Fibroblast of lung (primary cell): ENCODE measurements at regions not wholly inside any gene's neighbourhood (a gene's known extent, or its start where the extent isn't known, plus 50 kb on each side); places are given as distances from the start of the nearest gene placed in this dataset.

Experiments
- DNase-seq, 2 donors: peaks; one replicate each; pipeline versions ENCODE4 v3.0.0 to v3.0.0-alpha.2; 2010; ENCODE audit warnings: low read depth in 2 of 2
- H2AFZ ChIP-seq: 2 replicates; pipeline ENCODE4 v1.5.1; 2012; ENCODE audit warnings: low read length, control low read depth, inconsistent platforms
- H3K27ac ChIP-seq: 2 replicates; pipeline ENCODE4 v1.5.1; 2011; ENCODE audit warnings: low read length, control low read depth; ENCODE audit not compliant: insufficient read depth
- H3K27me3 ChIP-seq: 2 replicates; pipeline ENCODE4 v1.5.1; 2011; ENCODE audit warnings: mild to moderate bottlenecking, low read length; ENCODE audit not compliant: control insufficient read depth, insufficient read depth
- H3K36me3 ChIP-seq: 2 replicates; pipeline ENCODE4 v1.5.1; 2011; ENCODE audit warnings: low read length; ENCODE audit not compliant: control insufficient read depth, insufficient read depth
- H3K4me1 ChIP-seq: 2 replicates; pipeline ENCODE4 v1.5.1; 2011; ENCODE audit warnings: low read length; ENCODE audit not compliant: control insufficient read depth, insufficient read depth; ENCODE audit errors: extremely low read depth
- H3K4me2 ChIP-seq: 2 replicates; pipeline ENCODE4 v1.5.1; 2011; ENCODE audit warnings: low read length, control low read depth; ENCODE audit not compliant: insufficient read depth; ENCODE audit errors: extremely low read depth
- H3K4me3 ChIP-seq, 4 experiments: fragments of 200-600 bp in 1 of 4; sonication (generic) in 1 of 4; replicated peaks in 1 of 4; 2 replicates each; pipeline ENCODE4 v1.5.1; 2011 to 2016; ENCODE audit warnings: low read length in 4 of 4, low read depth in 3 of 4, mild to moderate bottlenecking in 3 of 4, control low read depth in 2 of 4, inconsistent platforms in 1 of 4, mixed read lengths in 1 of 4; ENCODE audit not compliant: insufficient read depth in 1 of 4; ENCODE audit errors: control extremely low read depth in 1 of 4
- H3K79me2 ChIP-seq: 2 replicates; pipeline ENCODE4 v1.5.1; 2012; ENCODE audit warnings: mild to moderate bottlenecking, low read length, inconsistent platforms; ENCODE audit not compliant: control insufficient read depth, insufficient read depth
- H3K9ac ChIP-seq: 2 replicates; pipeline ENCODE4 v1.5.1; 2011; ENCODE audit warnings: mild to moderate bottlenecking, low read length, control low read depth; ENCODE audit not compliant: insufficient read depth
- H3K9me3 ChIP-seq: 2 replicates; pipeline ENCODE4 v1.5.1; 2012; ENCODE audit warnings: low read depth, low read length; ENCODE audit not compliant: control insufficient read depth, insufficient read depth
- H4K20me1 ChIP-seq: 2 replicates; pipeline ENCODE4 v1.5.1; 2011; ENCODE audit warnings: low read length; ENCODE audit not compliant: control insufficient read depth, insufficient read depth; ENCODE audit errors: extremely low read depth
- EZH2 ChIP-seq: IDR thresholded peaks from 2 replicates; pipeline ENCODE4 v1.5.1; 2012; ENCODE audit warnings: low read length, control low read depth, mild to moderate bottlenecking; ENCODE audit errors: missing control alignments
- TF ChIP-seq, protein P1 (sequence below), 2 donors: IDR thresholded peaks in 1 of 2; conservative IDR thresholded peaks in 1 of 2; 1 replicate in 1 of 2; 2 replicates in 1 of 2; pipeline ENCODE4 v1.5.1; 2011 to 2012; ENCODE audit warnings: low read length in 2 of 2, control low read depth in 1 of 2, inconsistent platforms in 1 of 2, low read depth in 1 of 2, mild to moderate bottlenecking in 1 of 2

DNA sequence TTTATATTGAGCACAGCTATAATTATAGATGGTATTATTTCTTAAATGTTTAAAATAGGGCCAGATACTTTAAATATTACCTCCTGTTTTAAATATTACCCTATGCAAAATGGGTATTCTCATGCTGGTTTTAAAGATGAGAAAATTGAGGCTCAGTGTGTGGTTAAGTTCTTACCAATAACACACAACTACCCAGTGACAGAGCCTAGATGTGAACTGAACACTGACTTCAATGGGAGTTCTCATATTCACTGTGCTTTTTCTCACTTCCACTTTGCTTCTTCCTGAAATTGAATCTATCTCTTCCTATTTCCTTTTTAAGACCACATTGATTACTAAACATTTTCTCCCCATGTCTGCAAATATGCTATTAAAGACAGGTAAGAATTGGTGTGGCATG lies 135.8 kb upstream of the TUSC1 start:
- no peaks in the 10 kb centered on the region for H3K27me3 ChIP-seq
- no peak overlapping the region for H3K4me2 ChIP-seq
- H3K27ac ChIP-seq = no peak overlapping the region
- no peak overlapping the region for H3K4me3 ChIP-seq
- H4K20me1 ChIP-seq = no peaks in the 10 kb centered on the region
- no peak overlapping the region for H3K9ac ChIP-seq
- no peaks in the 10 kb centered on the region for H3K79me2 ChIP-seq
- H3K36me3 ChIP-seq = no peaks in the 10 kb centered on the region
- no peaks in the 10 kb centered on the region for H3K4me1 ChIP-seq
- H2AFZ ChIP-seq = no peak overlapping the region
- H3K9me3 ChIP-seq = no peaks in the 10 kb centered on the region
- no peak for TF ChIP-seq EZH2
- TF ChIP-seq, protein P1, sequence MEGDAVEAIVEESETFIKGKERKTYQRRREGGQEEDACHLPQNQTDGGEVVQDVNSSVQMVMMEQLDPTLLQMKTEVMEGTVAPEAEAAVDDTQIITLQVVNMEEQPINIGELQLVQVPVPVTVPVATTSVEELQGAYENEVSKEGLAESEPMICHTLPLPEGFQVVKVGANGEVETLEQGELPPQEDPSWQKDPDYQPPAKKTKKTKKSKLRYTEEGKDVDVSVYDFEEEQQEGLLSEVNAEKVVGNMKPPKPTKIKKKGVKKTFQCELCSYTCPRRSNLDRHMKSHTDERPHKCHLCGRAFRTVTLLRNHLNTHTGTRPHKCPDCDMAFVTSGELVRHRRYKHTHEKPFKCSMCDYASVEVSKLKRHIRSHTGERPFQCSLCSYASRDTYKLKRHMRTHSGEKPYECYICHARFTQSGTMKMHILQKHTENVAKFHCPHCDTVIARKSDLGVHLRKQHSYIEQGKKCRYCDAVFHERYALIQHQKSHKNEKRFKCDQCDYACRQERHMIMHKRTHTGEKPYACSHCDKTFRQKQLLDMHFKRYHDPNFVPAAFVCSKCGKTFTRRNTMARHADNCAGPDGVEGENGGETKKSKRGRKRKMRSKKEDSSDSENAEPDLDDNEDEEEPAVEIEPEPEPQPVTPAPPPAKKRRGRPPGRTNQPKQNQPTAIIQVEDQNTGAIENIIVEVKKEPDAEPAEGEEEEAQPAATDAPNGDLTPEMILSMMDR (conservative IDR thresholded peaks at IDR 0.05 in 1 of 2, IDR thresholded peaks at IDR 0.05 in 1 of 2; ENCODE audit: low read depth in 1 of 2, low read length in 2 of 2) = no peak
- DNase-seq = no peak

DNA sequence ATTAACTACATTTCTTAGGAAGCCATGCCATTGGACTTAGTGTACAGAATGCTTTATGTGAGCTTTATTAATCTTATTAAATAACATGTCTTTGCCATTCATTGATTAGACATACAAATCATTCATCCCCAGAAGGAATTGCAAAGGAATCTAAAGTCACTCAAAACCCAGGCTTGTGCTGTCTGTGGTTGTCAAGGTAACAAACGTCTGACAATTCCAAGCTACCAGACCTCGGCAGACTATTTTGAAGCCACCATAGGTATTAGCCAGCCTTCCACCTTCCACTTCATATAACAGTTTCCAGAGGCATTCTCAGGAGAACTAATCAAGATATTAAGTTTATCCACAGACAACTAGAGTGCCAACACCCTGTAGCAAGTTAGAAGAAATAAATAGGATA lies 135.2 kb upstream of the TUSC1 start:
- H3K27ac ChIP-seq = no peak overlapping the region
- no peak overlapping the region for H3K4me2 ChIP-seq
- H3K79me2 ChIP-seq = no peaks in the 10 kb centered on the region
- H3K9ac ChIP-seq = no peak overlapping the region
- no peaks in the 10 kb centered on the region for H4K20me1 ChIP-seq
- no peak for DNase-seq
- no peaks in the 10 kb centered on the region for H3K9me3 ChIP-seq
- H3K27me3 ChIP-seq = no peaks in the 10 kb centered on the region
- H3K4me3 ChIP-seq = no peak overlapping the region
- H3K36me3 ChIP-seq = no peaks in the 10 kb centered on the region
- H2AFZ ChIP-seq = no peak overlapping the region
- no peaks in the 10 kb centered on the region for H3K4me1 ChIP-seq
- TF ChIP-seq, protein P1 (conservative IDR thresholded peaks at IDR 0.05 in 1 of 2, IDR thresholded peaks at IDR 0.05 in 1 of 2; ENCODE audit: low read depth in 1 of 2, low read length in 2 of 2) = no peak
- no peak for TF ChIP-seq EZH2

DNA sequence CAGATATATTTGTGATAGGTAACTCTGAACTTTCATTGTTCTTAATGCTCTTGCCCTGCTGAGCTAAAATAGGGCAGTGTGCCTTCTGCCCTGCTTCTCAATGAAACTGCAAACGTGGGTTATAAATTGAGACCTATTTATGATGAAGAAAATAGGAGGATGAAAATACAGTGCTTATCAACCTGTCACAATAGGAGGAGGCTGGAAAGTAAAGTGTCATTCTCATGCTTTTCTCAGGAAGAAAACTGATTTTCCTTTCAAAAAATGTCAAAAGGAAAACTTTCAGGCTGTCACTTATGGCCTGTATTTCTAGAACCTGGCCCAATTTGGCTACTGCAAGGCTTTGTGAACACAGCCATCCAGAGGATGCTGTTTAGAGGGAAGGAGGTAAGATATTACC lies 130.3 kb upstream of the TUSC1 start:
- no peak overlapping the region for H2AFZ ChIP-seq
- H3K36me3 ChIP-seq = no peaks in the 10 kb centered on the region
- H4K20me1 ChIP-seq = no peaks in the 10 kb centered on the region
- H3K79me2 ChIP-seq = no peaks in the 10 kb centered on the region
- no peaks in the 10 kb centered on the region for H3K9me3 ChIP-seq
- H3K27ac ChIP-seq = no peak overlapping the region
- H3K4me3 ChIP-seq = no peak overlapping the region
- TF ChIP-seq EZH2 = no peak
- TF ChIP-seq, protein P1 (conservative IDR thresholded peaks at IDR 0.05 in 1 of 2, IDR thresholded peaks at IDR 0.05 in 1 of 2; ENCODE audit: low read depth in 1 of 2, low read length in 2 of 2) = no peak
- no peak for DNase-seq
- no peaks in the 10 kb centered on the region for H3K4me1 ChIP-seq
- no peak overlapping the region for H3K9ac ChIP-seq
- H3K27me3 ChIP-seq = no peaks in the 10 kb centered on the region
- no peak overlapping the region for H3K4me2 ChIP-seq
